ENCODE measurements at regions not wholly inside any gene's neighbourhood (a gene's known extent, or its start where the extent isn't known, plus 50 kb on each side); places are given as distances from the start of the nearest gene placed in this dataset.

DNA sequence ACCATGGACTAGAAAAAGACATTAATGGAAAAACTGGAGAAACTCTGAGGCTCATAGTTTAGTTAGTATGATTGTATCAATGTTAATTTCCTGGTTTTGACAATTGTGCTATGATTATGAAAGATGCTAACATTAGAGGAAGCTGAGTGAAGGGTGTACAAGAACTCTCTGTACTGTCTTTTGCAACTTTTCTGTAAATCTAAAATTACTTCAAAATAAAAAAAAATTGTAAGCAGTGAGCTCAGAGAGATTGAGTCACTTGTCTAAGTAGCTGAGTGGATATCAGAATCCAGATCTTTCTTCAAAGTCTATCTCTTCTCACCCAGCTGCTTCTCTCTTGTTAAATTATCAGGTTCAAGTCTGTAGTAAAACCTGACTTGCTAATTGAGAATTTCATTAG, 181.1 kb downstream of the PLCE1 start:
- no peak overlapping the region for H3K4me3 ChIP-seq (ENCODE audit: low read depth, low read length)
- DNase-seq = no peak
- no peaks in the 10 kb centered on the region for H3K9me3 ChIP-seq
- no peaks in the 10 kb centered on the region for H3K4me1 ChIP-seq
- no peaks in the 10 kb centered on the region for H3K27me3 ChIP-seq
- TF ChIP-seq, protein P1, sequence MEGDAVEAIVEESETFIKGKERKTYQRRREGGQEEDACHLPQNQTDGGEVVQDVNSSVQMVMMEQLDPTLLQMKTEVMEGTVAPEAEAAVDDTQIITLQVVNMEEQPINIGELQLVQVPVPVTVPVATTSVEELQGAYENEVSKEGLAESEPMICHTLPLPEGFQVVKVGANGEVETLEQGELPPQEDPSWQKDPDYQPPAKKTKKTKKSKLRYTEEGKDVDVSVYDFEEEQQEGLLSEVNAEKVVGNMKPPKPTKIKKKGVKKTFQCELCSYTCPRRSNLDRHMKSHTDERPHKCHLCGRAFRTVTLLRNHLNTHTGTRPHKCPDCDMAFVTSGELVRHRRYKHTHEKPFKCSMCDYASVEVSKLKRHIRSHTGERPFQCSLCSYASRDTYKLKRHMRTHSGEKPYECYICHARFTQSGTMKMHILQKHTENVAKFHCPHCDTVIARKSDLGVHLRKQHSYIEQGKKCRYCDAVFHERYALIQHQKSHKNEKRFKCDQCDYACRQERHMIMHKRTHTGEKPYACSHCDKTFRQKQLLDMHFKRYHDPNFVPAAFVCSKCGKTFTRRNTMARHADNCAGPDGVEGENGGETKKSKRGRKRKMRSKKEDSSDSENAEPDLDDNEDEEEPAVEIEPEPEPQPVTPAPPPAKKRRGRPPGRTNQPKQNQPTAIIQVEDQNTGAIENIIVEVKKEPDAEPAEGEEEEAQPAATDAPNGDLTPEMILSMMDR (IDR thresholded peaks at IDR 0.05; ENCODE audit: low read depth, low read length) = no peak
- H3K36me3 ChIP-seq = no peaks in the 10 kb centered on the region

- TF ChIP-seq, protein P1 (IDR thresholded peaks at IDR 0.05; ENCODE audit: low read depth, low read length) = no peak
- no peak for DNase-seq
- H3K4me3 ChIP-seq (ENCODE audit: low read depth, low read length) = no peak overlapping the region
- H3K9me3 ChIP-seq = no peaks in the 10 kb centered on the region
- no peaks in the 10 kb centered on the region for H3K4me1 ChIP-seq
- H3K36me3 ChIP-seq = no peaks in the 10 kb centered on the region
- no peaks in the 10 kb centered on the region for H3K27me3 ChIP-seq
Observed at GRCh38 chr10:94178475-94179253, 184.1 kb downstream of the NOC3L start.

DNA sequence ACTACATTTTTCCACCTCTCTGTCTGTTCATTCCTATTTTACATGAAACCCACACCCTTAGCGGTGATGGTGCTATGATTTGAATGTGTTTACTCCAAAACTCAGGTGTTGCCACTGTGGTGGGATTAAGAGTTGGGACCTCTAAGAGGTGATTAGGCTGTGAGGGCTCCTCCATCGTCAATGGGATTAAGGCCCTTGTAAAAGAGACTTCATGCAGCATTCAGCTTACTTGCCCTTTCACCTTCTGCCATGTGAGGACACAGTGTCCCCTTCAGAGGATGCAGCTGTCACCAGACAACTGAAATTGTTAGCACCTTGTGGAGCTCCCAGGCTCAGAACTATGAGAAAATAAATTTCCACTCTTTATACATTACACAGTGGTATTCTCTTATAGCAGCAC, 182.2 kb downstream of the NOC3L start:
- H3K36me3 ChIP-seq = no peaks in the 10 kb centered on the region
- no peak for DNase-seq
- H3K4me1 ChIP-seq = no peaks in the 10 kb centered on the region
- no peaks in the 10 kb centered on the region for H3K27me3 ChIP-seq
- TF ChIP-seq, protein P1 (IDR thresholded peaks at IDR 0.05; ENCODE audit: low read depth, low read length) = no peak
- H3K9me3 ChIP-seq = no peaks in the 10 kb centered on the region
- H3K4me3 ChIP-seq (ENCODE audit: low read depth, low read length) = no peak overlapping the region

- Histone ChIP-seq H3K27me3 (no peaks in the 10 kb centered on the region), H3K4me1 (no peaks in the 10 kb centered on the region), H3K36me3 (no peaks in the 10 kb centered on the region), H3K9me3 (no peaks in the 10 kb centered on the region), H3K4me3 (ENCODE audit: low read depth, low read length) (no peak overlapping the region)
- no peak for DNase-seq
- TF ChIP-seq, protein P1 (IDR thresholded peaks at IDR 0.05; ENCODE audit: low read depth, low read length) = no peak
Observed at GRCh38 chr10:94183666-94184264, 179.0 kb downstream of the NOC3L start.

- Histone ChIP-seq H3K4me1 (no peaks in the 10 kb centered on the region), H3K9me3 (no peaks in the 10 kb centered on the region), H3K27me3 (no peaks in the 10 kb centered on the region), H3K36me3 (no peaks in the 10 kb centered on the region), H3K4me3 (ENCODE audit: low read depth, low read length) (no peak overlapping the region)
- TF ChIP-seq, protein P1 (IDR thresholded peaks at IDR 0.05; ENCODE audit: low read depth, low read length) = no peak
- peak; percentile 37 for DNase-seq
Observed at GRCh38 chr10:94186722-94187121, 176.0 kb downstream of the NOC3L start.

DNA sequence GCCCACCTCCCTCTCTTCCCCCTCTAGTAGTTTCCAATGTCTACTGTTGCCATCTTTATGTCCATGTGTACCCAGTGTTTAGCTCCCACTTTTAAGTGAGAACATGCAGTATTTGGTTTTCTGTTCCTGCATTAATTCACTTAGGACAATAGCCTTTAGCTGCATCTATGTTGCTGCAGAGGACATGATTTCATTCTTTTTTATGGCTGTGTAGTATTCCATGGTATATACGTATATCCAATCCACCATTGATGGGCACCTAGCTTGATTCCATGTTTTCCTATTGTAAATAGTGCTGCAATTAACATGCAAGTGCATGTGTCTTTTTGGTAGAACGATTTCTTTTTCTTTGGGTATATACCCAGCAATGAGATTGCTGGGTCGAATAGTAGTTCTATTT, 170.4 kb downstream of the NOC3L start:
- H3K9me3 ChIP-seq = no peaks in the 10 kb centered on the region
- DNase-seq = no peak
- no peaks in the 10 kb centered on the region for H3K36me3 ChIP-seq
- H3K4me3 ChIP-seq (ENCODE audit: low read depth, low read length) = no peak overlapping the region
- H3K4me1 ChIP-seq = peaks cover 2% of the 10 kb centered on the region; the same call in 1 of the 2 replicates
- TF ChIP-seq, protein P1 (IDR thresholded peaks at IDR 0.05; ENCODE audit: low read depth, low read length) = no peak
- no peaks in the 10 kb centered on the region for H3K27me3 ChIP-seq
